Right atrium auricular region (tissue), 2 donors: ENCODE measurements at regions not wholly inside any gene's neighbourhood (a gene's known extent, or its start where the extent isn't known, plus 50 kb on each side); places are given as distances from the start of the nearest gene placed in this dataset.

ENCODE experiments used
- DNase-seq: peaks from one replicate; pipeline ENCODE4 v3.0.0-alpha.2; 2019; ENCODE audit warnings: low spot score
- H3K27ac ChIP-seq, 2 donors: fragments of 200-600 bp; sonication (generic); 1 replicate in 1 of 2; 2 replicates in 1 of 2; pipeline ENCODE4 v1.5.1; 2016 to 2019
- H3K27me3 ChIP-seq, 2 donors: fragments of 200-600 bp; sonication (generic); one replicate each; pipeline versions ENCODE4 v1.5.1 to v1.6.0; 2017 to 2019
- H3K36me3 ChIP-seq: fragments of 200-600 bp; sonication (generic); one replicate; pipeline ENCODE4 v1.5.1; 2016
- H3K4me1 ChIP-seq, 2 donors: fragments of 200-600 bp; sonication (generic); one replicate each; pipeline versions ENCODE4 v1.5.1 to v1.6.0; 2017 to 2019
- H3K4me3 ChIP-seq, 2 donors: fragments of 200-600 bp; sonication (generic); 1 replicate in 1 of 2; 2 replicates in 1 of 2; pipeline ENCODE4 v1.5.1; 2017 to 2019; ENCODE audit warnings: mild to moderate bottlenecking in 1 of 2, moderate library complexity in 1 of 2
- H3K9me3 ChIP-seq, 2 donors: fragments of 200-600 bp; sonication (generic); one replicate each; pipeline ENCODE4 v1.5.1; 2019
- CTCF ChIP-seq, 2 donors: fragments of 200-600 bp; sonication (generic); IDR thresholded peaks; one replicate each; pipeline ENCODE4 v1.5.1; 2019; ENCODE audit warnings: antibody characterized with exemption in 2 of 2

GRCh38 chr10:62866941-62867340 lies 50.8 kb upstream of the EGR2 start:
- H3K27ac ChIP-seq = no peak overlapping the region
- no peak for DNase-seq
- no peak for TF ChIP-seq CTCF (IDR thresholded peaks at IDR 0.05)
- no peaks in the 10 kb centered on the region for H3K9me3 ChIP-seq
- no peaks in the 10 kb centered on the region for H3K27me3 ChIP-seq
- no peak overlapping the region for H3K4me3 ChIP-seq
- no peaks in the 10 kb centered on the region for H3K4me1 ChIP-seq
- H3K36me3 ChIP-seq = no peaks in the 10 kb centered on the region

- no peak overlapping the region for H3K27ac ChIP-seq
- H3K36me3 ChIP-seq = no peaks in the 10 kb centered on the region
- TF ChIP-seq CTCF (IDR thresholded peaks at IDR 0.05) = no peak
- no peaks in the 10 kb centered on the region for H3K9me3 ChIP-seq
- H3K4me1 ChIP-seq = no peaks in the 10 kb centered on the region
- DNase-seq = no peak
- no peaks in the 10 kb centered on the region for H3K27me3 ChIP-seq
- no peak overlapping the region for H3K4me3 ChIP-seq
These were observed 50.3 kb upstream of the EGR2 start for GRCh38 chr10:62866451-62866850.
